Vagina (tissue), 2 donors: ENCODE measurements at regions not wholly inside any gene's neighbourhood (a gene's known extent, or its start where the extent isn't known, plus 50 kb on each side); places are given as distances from the start of the nearest gene placed in this dataset.

ENCODE experiments used
- CTCF ChIP-seq, 3 experiments: fragments of 450-650 bp in 2 of 3; fragments of 200-600 bp in 1 of 3; sonication (generic) in 1 of 3; IDR thresholded peaks; one replicate each; pipeline ENCODE4 v1.5.1; 2017 to 2019; ENCODE audit warnings: antibody characterized with exemption in 3 of 3, mild to moderate bottlenecking in 2 of 3, moderate library complexity in 2 of 3
- POLR2A ChIP-seq, 2 donors: fragments of 450-650 bp; IDR thresholded peaks; one replicate each; pipeline ENCODE4 v1.6.1; 2017; ENCODE audit warnings: antibody characterized with exemption in 2 of 2, mild to moderate bottlenecking in 2 of 2, moderate library complexity in 2 of 2

GRCh38 chr2:3000125-3000524 lies 377.5 kb downstream of the EIPR1 start:
- TF ChIP-seq CTCF (IDR thresholded peaks at IDR 0.05) (no peak), POLR2A (IDR thresholded peaks at IDR 0.05) (no peak)
